ENCODE measurements at regions not wholly inside any gene's neighbourhood (a gene's known extent, or its start where the extent isn't known, plus 50 kb on each side); places are given as distances from the start of the nearest gene placed in this dataset.

DNA sequence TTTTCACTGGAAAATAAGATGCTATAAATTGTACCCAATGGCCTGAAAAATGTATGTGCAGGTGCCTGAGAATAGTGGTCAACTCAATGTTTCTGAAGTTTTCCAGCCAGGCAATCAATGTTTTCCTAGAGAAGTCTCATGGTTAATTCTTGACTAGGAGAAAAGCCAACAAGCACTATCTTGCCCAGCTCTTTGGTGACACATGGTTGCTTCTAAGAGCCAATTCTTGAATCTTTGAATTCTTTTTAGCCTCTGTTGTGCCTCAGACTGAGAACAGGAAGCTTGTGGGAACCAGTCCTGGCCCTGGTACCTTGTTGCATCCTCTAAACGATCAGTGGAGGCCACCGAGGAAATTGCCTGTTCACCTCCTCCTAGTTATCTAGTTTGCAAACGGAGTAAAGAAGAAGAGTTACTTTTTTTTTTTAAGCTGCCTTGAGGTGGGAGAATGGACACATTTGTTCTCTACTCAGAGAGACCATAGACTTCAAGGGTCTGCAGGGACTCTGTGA lies 144.0 kb upstream of the MKLN1 start:
- TF ChIP-seq, protein P1, sequence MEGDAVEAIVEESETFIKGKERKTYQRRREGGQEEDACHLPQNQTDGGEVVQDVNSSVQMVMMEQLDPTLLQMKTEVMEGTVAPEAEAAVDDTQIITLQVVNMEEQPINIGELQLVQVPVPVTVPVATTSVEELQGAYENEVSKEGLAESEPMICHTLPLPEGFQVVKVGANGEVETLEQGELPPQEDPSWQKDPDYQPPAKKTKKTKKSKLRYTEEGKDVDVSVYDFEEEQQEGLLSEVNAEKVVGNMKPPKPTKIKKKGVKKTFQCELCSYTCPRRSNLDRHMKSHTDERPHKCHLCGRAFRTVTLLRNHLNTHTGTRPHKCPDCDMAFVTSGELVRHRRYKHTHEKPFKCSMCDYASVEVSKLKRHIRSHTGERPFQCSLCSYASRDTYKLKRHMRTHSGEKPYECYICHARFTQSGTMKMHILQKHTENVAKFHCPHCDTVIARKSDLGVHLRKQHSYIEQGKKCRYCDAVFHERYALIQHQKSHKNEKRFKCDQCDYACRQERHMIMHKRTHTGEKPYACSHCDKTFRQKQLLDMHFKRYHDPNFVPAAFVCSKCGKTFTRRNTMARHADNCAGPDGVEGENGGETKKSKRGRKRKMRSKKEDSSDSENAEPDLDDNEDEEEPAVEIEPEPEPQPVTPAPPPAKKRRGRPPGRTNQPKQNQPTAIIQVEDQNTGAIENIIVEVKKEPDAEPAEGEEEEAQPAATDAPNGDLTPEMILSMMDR (IDR thresholded peaks at IDR 0.05) = no peak
- TF ChIP-seq POLR2AphosphoS5 (IDR thresholded peaks at IDR 0.05) (no peak), POLR2A (IDR thresholded peaks at IDR 0.05) (no peak), EP300 (IDR thresholded peaks at IDR 0.05) (no peak)

Data from sigmoid colon (tissue), 4 donors.